RWPE1 (cell line): ENCODE measurements at regions not wholly inside any gene's neighbourhood (a gene's known extent, or its start where the extent isn't known, plus 50 kb on each side); places are given as distances from the start of the nearest gene placed in this dataset.

Source experiments
- CTCF ChIA-PET: fragments of 350-600 bp; sonication (Branson Sonifier 250); formaldehyde crosslinking; extraction: SDS; loops from one replicate; lab custom pipeline; 2021; lab: Yijun Ruan, JAX
- POLR2A ChIA-PET: fragments of 400-600 bp; formaldehyde crosslinking; extraction: SDS; loops from one replicate; lab custom pipeline; 2020; ENCODE audit warnings: antibody characterized with exemption; ENCODE audit not compliant: low non-redundant PET; lab: Yijun Ruan, JAX
- DNase-seq: peaks from one replicate; pipeline ENCODE4 v3.0.0; 2012; ENCODE audit warnings: low spot score
- H3K27ac ChIP-seq: fragments of 450-650 bp; 2 replicates; pipeline ENCODE4 v1.5.1; 2017
- TF ChIP-seq, protein P1 (sequence below): fragments of 450-650 bp; conservative IDR thresholded peaks from 2 replicates; pipeline ENCODE4 v1.5.1; 2017; ENCODE audit warnings: low read depth, mild to moderate bottlenecking

DNA sequence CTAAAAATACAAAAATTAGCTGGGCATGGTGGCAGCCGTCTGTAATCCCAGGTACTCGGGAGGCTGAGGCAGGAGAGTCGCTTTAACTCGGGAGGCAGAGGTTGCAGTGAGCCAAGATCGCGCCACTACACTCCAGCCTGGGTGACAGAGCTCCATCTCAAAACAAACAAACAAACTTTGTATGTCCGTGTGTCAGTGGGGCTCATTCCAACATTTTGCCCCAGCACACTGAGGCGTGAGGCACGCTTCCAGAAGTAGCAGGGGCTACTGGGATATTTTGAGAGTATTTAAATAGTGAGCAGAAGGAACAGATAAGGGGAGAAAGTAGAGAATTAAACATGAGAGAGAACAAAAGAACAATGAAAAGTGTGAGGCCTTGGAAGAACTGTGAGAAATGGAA lies 83.3 kb upstream of the TANK start:
- ChIA-PET CTCF (no interaction called here), POLR2A (no interaction called here)
- H3K27ac ChIP-seq, result no peak overlapping the region
- TF ChIP-seq, protein P1, sequence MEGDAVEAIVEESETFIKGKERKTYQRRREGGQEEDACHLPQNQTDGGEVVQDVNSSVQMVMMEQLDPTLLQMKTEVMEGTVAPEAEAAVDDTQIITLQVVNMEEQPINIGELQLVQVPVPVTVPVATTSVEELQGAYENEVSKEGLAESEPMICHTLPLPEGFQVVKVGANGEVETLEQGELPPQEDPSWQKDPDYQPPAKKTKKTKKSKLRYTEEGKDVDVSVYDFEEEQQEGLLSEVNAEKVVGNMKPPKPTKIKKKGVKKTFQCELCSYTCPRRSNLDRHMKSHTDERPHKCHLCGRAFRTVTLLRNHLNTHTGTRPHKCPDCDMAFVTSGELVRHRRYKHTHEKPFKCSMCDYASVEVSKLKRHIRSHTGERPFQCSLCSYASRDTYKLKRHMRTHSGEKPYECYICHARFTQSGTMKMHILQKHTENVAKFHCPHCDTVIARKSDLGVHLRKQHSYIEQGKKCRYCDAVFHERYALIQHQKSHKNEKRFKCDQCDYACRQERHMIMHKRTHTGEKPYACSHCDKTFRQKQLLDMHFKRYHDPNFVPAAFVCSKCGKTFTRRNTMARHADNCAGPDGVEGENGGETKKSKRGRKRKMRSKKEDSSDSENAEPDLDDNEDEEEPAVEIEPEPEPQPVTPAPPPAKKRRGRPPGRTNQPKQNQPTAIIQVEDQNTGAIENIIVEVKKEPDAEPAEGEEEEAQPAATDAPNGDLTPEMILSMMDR, result no peak
- DNase-seq, result no peak

DNA sequence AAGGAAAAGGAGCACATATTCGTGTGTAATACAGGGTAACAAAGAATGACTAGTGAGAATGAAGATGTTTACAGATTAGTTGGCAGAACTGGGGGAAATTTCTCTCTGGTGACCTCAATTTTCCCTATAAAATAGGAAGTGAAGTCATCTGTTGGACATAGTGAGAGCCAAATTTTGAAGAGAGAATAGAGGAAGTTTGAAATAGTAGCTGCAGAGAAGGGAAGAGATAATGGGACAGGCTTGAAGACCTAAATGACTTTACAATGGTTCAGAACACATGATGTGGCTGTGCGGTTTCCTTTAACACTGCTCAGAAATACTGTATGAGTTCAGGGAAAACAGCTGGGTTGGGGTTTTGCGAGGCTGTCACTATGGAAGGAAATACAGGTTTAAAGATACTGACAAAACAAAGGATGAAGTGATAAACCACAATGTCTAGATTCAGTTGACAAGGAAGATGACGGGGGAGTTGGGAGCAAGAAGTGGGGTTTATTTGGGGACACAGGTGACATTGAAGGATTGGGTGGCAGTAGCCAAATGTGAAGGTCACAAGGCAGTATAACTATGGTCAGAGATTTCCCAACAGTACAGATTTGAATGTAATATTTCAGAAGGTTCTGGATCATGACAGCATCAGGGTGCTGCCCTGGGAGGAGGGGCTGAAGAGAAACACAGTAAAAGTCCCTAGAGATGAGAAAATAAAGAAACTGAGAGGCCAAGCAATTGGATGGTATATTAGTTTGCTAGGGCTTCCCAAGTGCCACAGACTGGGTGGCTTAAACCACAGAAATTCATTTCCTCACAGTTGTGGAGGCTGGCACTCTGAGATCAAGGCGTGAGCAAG lies 82.6 kb upstream of the TANK start:
- TF ChIP-seq, protein P1, result no peak
- ChIA-PET POLR2A (no interaction called here), CTCF (no interaction called here)
- H3K27ac ChIP-seq, result no peak overlapping the region
- no peak for DNase-seq

DNA sequence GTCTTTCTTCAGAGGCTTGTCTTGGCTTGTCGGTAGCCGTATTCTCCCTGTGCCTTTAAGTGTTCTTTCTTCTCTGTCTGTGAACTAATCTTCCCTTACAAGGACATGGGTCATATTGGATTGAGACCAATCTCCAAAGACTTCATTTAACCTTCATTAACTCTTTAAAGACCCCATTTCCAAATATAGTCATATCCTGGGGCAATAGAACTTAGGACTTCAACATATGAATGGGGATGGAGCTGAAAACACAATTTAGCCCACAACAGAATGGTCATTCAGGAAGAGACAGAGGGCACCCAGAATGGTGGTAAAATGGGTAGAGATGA lies 82.1 kb upstream of the TANK start:
- ChIA-PET POLR2A (no interaction called here), CTCF (interaction anchor here (0.5 to 0.8 kb wide), 2 partner anchors 84 to 649 kb away, joined by 3 read pairs; no protein-coding TSS in a partner anchor)
- peak; percentile 38 for DNase-seq

DNA sequence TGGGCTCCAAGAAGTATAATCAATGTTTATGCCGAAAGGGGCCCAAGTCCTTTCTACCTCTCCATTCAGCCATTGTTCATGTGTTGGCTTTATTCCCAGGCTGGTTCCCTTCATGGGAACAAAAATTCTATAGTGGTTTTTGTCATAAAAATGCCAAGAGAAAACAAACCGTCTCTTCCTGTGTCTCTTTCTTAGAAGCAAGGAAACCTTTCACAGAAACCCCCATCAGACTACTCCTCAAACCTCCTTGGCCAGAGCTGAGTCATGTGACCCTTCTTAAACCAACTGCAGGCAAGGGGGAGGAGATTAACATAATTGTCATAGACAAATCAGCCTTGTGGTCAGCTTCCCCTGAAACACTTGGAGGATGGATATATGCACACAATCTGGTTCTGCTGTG lies 75.1 kb upstream of the TANK start:
- H3K27ac ChIP-seq, result no peak overlapping the region
- ChIA-PET POLR2A (no interaction called here), CTCF (interaction anchor here (0.6 kb wide), 1 partner anchor 9 kb away, joined by 3 read pairs; no protein-coding TSS in a partner anchor)
- TF ChIP-seq, protein P1, result no peak
- DNase-seq, result no peak

More for the DNA sequence above, 82.1 kb upstream of the TANK start:
- TF ChIP-seq, protein P1, result no peak
- no peak overlapping the region for H3K27ac ChIP-seq

DNA sequence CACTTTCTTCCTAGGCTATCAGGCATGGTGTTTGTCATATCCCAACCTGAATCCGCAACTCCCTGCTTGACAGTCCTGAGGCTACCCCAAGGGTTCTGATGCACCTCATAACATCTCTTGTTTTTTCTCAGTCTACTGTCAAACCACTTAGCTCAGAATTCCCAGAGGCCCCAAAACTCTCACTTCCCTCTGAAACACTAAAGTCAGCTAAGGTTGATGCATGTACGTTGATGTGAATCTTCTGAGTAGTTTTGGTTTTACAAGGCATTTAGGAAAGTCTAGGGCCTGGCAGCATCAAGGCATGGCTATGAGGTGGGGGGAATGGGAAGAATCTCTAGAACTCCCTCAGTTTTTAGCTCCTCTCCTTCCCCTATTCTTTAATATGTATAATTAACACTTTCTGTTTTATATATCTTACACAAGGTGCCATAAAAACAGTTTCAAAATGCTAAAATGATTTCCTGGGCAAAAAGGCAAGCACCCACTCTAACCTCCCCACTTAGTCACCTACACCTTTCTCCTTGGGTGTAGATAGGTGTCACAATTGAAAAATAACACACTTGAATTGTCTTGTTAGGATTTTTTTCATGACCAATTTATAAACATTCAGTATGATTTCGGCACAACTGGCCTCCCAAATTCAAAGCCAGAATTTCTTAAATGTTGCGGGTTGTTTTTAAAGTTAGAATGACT lies 71.4 kb upstream of the TANK start:
- ChIA-PET CTCF (interaction anchor here (0.7 kb wide), 1 partner anchor 36 kb away, joined by 3 read pairs; no protein-coding TSS in a partner anchor), POLR2A (no interaction called here)
- no peak for DNase-seq
- TF ChIP-seq, protein P1, result no peak
- H3K27ac ChIP-seq, result no peak overlapping the region

DNA sequence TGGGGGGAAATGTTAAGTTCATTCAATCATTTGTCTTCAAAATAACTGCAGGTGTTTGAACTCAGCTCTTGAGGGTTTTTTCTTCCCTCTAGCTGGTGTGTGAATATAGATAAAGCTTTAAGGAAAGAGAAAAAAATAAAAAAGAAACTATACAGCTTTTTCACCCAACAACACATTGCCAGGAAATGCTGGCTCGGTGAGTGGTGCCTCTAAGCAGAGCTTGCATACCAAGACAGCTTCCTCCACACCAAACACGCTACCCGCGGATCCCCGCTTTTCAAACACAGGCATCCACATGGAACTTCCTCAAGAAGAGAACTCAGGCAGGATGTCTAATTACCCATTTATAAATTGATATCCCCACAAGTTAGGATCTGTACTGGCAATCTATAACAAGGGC lies 69.8 kb upstream of the TANK start:
- TF ChIP-seq, protein P1, result no peak
- ChIA-PET CTCF (no interaction called here), POLR2A (no interaction called here)
- no peak for DNase-seq
- H3K27ac ChIP-seq, result no peak overlapping the region
